Esophagus (tissue), 2 donors: ENCODE measurements at regions not wholly inside any gene's neighbourhood (a gene's known extent, or its start where the extent isn't known, plus 50 kb on each side); places are given as distances from the start of the nearest gene placed in this dataset.

Source experiments
- H3K27ac ChIP-seq, 2 donors: one replicate each; pipeline ENCODE4 v1.5.1; 2013; ENCODE audit warnings: low read depth in 2 of 2, mild to moderate bottlenecking in 2 of 2, inconsistent platforms in 1 of 2, low read length in 1 of 2, moderate library complexity in 1 of 2
- H3K27me3 ChIP-seq, 2 donors: one replicate each; pipeline ENCODE4 v1.6.1; 2013; ENCODE audit warnings: low read length in 2 of 2, control low read depth in 1 of 2, mild to moderate bottlenecking in 1 of 2; ENCODE audit not compliant: insufficient read depth in 2 of 2, control insufficient read depth in 1 of 2
- H3K36me3 ChIP-seq, 2 donors: one replicate each; pipeline ENCODE4 v1.6.1; 2013; ENCODE audit warnings: low read length in 1 of 2; ENCODE audit not compliant: control insufficient read depth in 2 of 2, insufficient read depth in 2 of 2
- H3K4me1 ChIP-seq, 2 donors: one replicate each; pipeline ENCODE4 v1.6.1; 2013; ENCODE audit warnings: low read length in 1 of 2; ENCODE audit not compliant: control insufficient read depth in 2 of 2, insufficient read depth in 2 of 2
- H3K4me3 ChIP-seq, 2 donors: one replicate each; pipeline ENCODE4 v1.5.1; 2013; ENCODE audit warnings: low read length in 2 of 2, mild to moderate bottlenecking in 2 of 2, low read depth in 1 of 2, moderate library complexity in 1 of 2
- H3K9me3 ChIP-seq, 2 donors: one replicate each; pipeline ENCODE4 v1.6.1; 2013; ENCODE audit warnings: mild to moderate bottlenecking in 2 of 2, low read depth in 1 of 2, low read length in 1 of 2, moderate library complexity in 1 of 2; ENCODE audit not compliant: control insufficient read depth in 2 of 2, insufficient read depth in 1 of 2
- WGBS, 2 donors: extraction: QIAGEN DNeasy Blood & Tissue Kit; methylation state at CpG; one replicate each; pipeline ENCODE4 v1.1.7; 2013; 5-methylcytosine and 5-hydroxymethylcytosine counted together
- donor health status: healthy with polysubstance abuse.
- donor health status: Bipolar disorder and iron deficiency.

GRCh38 chr4:130043732-130044160 is 947.8 kb downstream of the C4orf33 start:
- Histone ChIP-seq H3K27ac (no peak overlapping the region), H3K4me1 (no peaks in the 10 kb centered on the region), H3K9me3 (no peaks in the 10 kb centered on the region), H3K36me3 (no peaks in the 10 kb centered on the region), H3K4me3 (no peak overlapping the region), H3K27me3 (no peaks in the 10 kb centered on the region)
- WGBS, 2 donors: 30 to 42% methylated on average over 1 of the region's 1 CpG

- H3K4me3 ChIP-seq: no peak overlapping the region
- no peak overlapping the region for H3K27ac ChIP-seq
- no peaks in the 10 kb centered on the region for H3K36me3 ChIP-seq
- H3K4me1 ChIP-seq: no peaks in the 10 kb centered on the region
- 72 to 84% methylated on average over 3 of the region's 3 CpGs for WGBS, 2 donors
- no peaks in the 10 kb centered on the region for H3K9me3 ChIP-seq
- no peaks in the 10 kb centered on the region for H3K27me3 ChIP-seq
These were observed 949.0 kb downstream of the C4orf33 start for GRCh38 chr4:130044788-130045531.

GRCh38 chr4:130053723-130054122 is 957.8 kb downstream of the C4orf33 start:
- H3K27me3 ChIP-seq: no peaks in the 10 kb centered on the region
- 41 to 45% methylated on average over 2 of the region's 2 CpGs for WGBS, 2 donors
- H3K36me3 ChIP-seq: no peaks in the 10 kb centered on the region
- H3K27ac ChIP-seq: no peak overlapping the region
- peaks cover 0 to 2% of the 10 kb centered on the region in 2 donors for H3K9me3 ChIP-seq
- H3K4me3 ChIP-seq: no peak overlapping the region
- H3K4me1 ChIP-seq: no peaks in the 10 kb centered on the region

DNA sequence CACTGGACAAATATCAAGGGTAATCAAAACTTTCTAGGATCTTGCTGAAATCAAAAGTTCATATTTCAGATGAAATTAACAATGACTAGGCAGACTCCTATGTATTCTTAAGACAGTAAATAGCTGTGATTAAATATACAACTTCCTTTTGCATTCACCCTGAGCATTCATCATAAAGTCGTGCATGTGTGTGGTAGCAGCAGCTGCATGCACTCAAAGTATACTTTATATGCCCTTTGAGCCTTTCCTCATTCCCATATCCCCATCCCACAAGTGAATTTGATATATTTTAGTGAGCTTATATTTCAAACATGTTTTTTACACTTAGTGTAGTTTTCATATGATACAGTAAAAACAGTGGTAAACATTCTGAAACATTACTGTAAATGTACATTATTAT is 959.0 kb downstream of the C4orf33 start:
- Histone ChIP-seq H3K9me3 (peaks cover 0 to 2% of the 10 kb centered on the region in 2 donors), H3K4me1 (no peaks in the 10 kb centered on the region), H3K27me3 (no peaks in the 10 kb centered on the region), H3K36me3 (no peaks in the 10 kb centered on the region), H3K4me3 (no peak overlapping the region), H3K27ac (no peak overlapping the region)
- 33 to 52% methylated on average over 1 of the region's 1 CpG for WGBS, 2 donors

- Histone ChIP-seq H3K4me1 (no peaks in the 10 kb centered on the region), H3K27me3 (no peaks in the 10 kb centered on the region), H3K4me3 (no peak overlapping the region), H3K36me3 (no peaks in the 10 kb centered on the region), H3K27ac (no peak overlapping the region), H3K9me3 (peaks cover 0 to 2% of the 10 kb centered on the region in 2 donors)
- WGBS, 2 donors: 78 to 87% methylated on average over 2 of the region's 2 CpGs
These were observed 960.3 kb downstream of the C4orf33 start for GRCh38 chr4:130056286-130056685.

- 85 to 96% methylated on average over 2 of the region's 2 CpGs for WGBS, 2 donors
- Histone ChIP-seq H3K27ac (no peak overlapping the region), H3K27me3 (no peaks in the 10 kb centered on the region), H3K4me1 (no peaks in the 10 kb centered on the region), H3K4me3 (no peak overlapping the region), H3K36me3 (no peaks in the 10 kb centered on the region), H3K9me3 (no peaks in the 10 kb centered on the region)
These were observed 968.5 kb downstream of the C4orf33 start for GRCh38 chr4:130064471-130064870.

DNA sequence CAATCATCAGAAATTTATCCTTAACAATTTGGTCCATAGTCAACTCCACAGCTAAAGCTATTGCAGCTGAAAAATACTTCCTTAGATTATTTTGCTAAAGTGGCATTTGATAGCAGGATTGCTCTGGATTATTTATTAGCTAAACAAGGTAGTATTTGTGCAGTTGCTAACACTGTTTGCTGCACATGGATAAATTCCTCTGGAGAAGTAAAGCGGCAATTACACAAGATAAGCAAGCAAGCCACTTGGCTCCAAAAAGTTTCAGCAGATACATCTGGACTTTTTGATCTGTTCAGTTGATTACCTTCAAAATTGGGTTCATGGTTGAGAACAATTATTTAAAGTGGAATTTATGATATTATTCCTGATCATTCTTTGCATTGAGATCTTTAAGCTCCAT is 971.5 kb downstream of the C4orf33 start:
- H3K4me3 ChIP-seq: no peak overlapping the region
- no peaks in the 10 kb centered on the region for H3K4me1 ChIP-seq
- H3K36me3 ChIP-seq: no peaks in the 10 kb centered on the region
- H3K27ac ChIP-seq: no peak overlapping the region
- H3K9me3 ChIP-seq: no peaks in the 10 kb centered on the region
- whole genome bisulfite sequencing, 2 donors: 71 to 94% methylated on average over 1 of the region's 1 CpG
- no peaks in the 10 kb centered on the region for H3K27me3 ChIP-seq

- no peaks in the 10 kb centered on the region for H3K4me1 ChIP-seq
- WGBS, 2 donors: 15 to 19% methylated on average over 1 of the region's 1 CpG
These were observed 972.1 kb downstream of the C4orf33 start for GRCh38 chr4:130068072-130068471.

DNA sequence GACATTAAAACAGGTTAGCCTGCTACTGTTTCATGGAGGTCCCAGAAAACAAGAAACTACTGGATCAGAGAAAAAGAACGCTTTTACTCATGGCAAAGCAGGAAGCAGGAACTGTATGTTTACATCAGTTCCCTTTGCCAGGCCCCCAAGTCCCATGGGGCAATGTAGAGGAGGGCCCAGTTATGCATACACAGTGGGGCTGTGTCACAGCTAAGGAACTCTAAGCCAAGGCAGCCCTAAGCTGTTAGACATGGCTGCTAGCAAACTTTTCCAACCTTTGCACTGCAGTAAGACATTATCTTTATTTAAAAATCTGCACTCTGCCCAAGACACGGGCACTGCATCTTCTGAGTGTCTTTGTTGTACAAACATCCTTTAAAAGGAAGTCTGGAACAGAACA is 975.8 kb downstream of the C4orf33 start:
- Histone ChIP-seq H3K4me1 (no peaks in the 10 kb centered on the region), H3K27me3 (no peaks in the 10 kb centered on the region), H3K36me3 (no peaks in the 10 kb centered on the region), H3K4me3 (no peak overlapping the region), H3K9me3 (peaks cover 0 to 2% of the 10 kb centered on the region in 2 donors), H3K27ac (no peak overlapping the region)
- WGBS, 2 donors: 62% methylated on average over 2 of the region's 2 CpGs

More at GRCh38 chr4:130068072-130068471, 972.1 kb downstream of the C4orf33 start:
- H3K9me3 ChIP-seq: no peaks in the 10 kb centered on the region
- no peaks in the 10 kb centered on the region for H3K36me3 ChIP-seq
- no peak overlapping the region for H3K27ac ChIP-seq
- H3K4me3 ChIP-seq: no peak overlapping the region
- H3K27me3 ChIP-seq: no peaks in the 10 kb centered on the region

- Histone ChIP-seq H3K27ac (no peak overlapping the region), H3K27me3 (no peaks in the 10 kb centered on the region), H3K36me3 (no peaks in the 10 kb centered on the region), H3K4me1 (no peaks in the 10 kb centered on the region), H3K9me3 (peaks cover 0 to 2% of the 10 kb centered on the region in 2 donors), H3K4me3 (no peak overlapping the region)
- 36 to 43% methylated on average over 3 of the region's 3 CpGs for WGBS, 2 donors
These were observed 977.3 kb downstream of the C4orf33 start for GRCh38 chr4:130073145-130073790.
